Activated T-cell treated with anti-CD3 and anti-CD28 coated beads for 48 hours (primary cell): ENCODE measurements at regions not wholly inside any gene's neighbourhood (a gene's known extent, or its start where the extent isn't known, plus 50 kb on each side); places are given as distances from the start of the nearest gene placed in this dataset.
"Not testable (repeated sequence)": the region's sequence is repeated elsewhere in the genome, so short reads cannot be mapped to it uniquely, and the experiment has no call there.

Experiments
- DNase-seq: peaks from one replicate; pipeline ENCODE4 v3.0.0-alpha.2; 2020; ENCODE audit warnings: low read depth

DNA sequence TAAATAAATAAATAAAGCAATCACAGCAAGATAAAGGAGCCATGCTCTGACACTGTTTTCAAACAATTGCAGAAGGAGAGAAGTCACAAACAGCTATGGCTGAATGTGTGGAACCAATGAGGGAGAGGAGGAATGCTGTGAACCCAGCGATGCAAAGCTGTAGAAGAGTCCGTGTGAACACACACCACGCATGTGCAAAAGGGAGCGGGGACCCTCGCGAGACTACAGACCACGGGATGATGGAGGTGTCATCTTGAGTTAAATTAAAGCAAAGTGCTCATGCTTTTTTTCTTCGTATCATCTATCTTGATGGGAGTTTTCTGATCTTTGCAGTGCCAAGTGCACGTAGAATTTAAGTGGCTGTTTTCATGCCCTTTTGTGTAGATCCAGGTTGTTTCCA lies 123.8 kb upstream of the CDH5 start:
- DNase-seq = no peak

DNA sequence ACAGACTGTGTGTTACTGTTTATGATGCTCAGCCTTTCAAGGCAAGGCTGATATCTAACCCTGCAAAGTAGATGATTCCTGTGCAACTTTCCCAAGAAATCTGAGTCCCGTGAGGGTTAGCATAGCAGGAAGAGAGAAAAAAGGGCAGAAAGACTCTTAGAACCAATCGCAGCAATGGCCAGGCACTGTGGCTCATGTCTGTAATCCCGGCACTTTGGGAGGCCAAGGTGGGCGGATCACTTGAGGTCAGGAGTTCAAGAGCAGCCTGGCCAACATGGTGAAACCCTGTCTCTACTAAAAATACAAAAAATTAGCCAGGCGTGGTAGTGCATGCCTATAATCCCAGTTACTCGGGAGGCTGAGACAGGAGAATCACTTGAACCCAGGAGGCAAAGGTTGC lies 124.3 kb upstream of the CDH5 start:
- DNase-seq = not testable (repeated sequence)

- no peak for DNase-seq
Observed at GRCh38 chr16:66240631-66241395, 125.7 kb upstream of the CDH5 start.

GRCh38 chr16:66240088-66240487 lies 126.4 kb upstream of the CDH5 start:
- DNase-seq = no peak

- no peak for DNase-seq
Observed at GRCh38 chr16:66238696-66239095, 127.8 kb upstream of the CDH5 start.

- DNase-seq = no peak
Observed at GRCh38 chr16:66236301-66236700, 130.2 kb upstream of the CDH5 start.

DNA sequence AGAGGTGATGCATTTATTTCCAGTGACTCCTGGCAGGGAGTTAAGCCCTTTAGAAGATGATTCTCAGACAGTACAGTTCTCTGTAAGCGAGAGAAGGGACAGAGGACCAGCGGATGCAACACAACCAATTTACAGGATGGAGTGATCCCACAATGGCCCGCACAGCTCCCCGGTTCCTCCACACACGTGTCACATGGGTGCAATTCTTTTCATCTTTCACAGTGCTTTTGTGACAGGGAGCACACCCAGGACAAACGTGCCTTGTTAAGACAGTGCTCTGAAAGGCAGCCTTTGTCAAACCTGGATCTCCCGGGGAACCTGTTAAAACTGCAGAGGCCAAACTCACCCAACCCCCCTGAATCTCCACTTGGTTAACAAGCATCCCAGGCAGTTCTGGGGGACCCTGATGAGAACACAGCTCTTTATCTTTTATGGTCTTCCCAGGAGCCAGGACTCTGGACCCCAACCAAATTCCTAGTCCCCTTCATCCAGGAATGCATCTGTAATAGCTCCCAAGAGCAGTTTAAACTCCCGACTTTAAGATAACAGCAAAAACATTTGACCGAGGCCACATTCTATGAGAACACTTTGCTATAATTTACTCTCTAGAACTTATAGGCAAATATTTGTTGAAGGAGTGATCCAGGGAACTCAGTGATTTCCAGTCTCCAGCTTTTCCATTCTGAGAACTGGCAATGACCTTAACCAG lies 134.9 kb upstream of the CDH5 start:
- no peak for DNase-seq

GRCh38 chr16:66229651-66230050 lies 136.8 kb upstream of the CDH5 start:
- DNase-seq = no peak

DNA sequence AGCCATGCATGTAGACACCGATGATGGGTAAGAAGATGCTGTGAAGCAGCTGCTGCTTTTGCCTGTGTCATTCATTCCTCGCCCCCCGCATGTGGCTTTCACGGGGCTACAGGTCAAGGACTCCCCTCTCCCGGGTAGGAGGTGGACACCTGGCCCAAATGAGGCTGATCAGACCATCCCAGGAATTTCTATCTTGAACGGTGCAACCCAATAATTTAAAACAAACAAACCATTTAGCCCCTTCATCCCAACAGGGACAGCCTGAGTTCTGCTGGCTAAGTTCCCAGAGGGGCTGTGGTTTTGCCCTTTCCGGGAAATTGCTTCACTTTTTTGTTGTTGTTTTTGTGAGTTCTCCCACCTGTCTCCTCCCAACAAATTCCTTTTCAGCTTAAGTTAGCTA lies 137.7 kb upstream of the CDH5 start:
- DNase-seq = no peak

GRCh38 chr16:66227766-66228530 lies 138.5 kb upstream of the CDH5 start:
- DNase-seq = no peak

DNA sequence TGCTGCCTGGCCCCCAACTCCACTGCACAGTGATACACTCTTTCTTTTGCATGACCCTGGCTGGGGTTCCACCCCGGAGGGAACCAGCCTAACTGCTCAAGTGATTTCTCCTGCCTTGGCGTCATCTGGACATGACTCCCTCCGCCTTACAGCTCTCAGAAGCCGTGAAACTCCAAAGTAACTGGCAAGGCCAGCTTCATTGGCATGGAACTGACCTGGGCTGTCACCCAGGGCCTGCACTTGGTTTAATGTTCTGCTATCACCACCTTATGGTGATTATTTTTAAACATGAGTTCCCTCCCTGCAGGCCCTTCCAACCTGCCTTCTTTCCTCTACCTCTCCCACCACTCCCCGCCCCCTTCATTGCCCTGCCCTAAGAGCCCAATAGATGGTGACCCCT lies 139.7 kb upstream of the CDH5 start:
- DNase-seq = no peak

- no peak for DNase-seq
Observed at GRCh38 chr16:66225696-66226095, 140.8 kb upstream of the CDH5 start.

- no peak for DNase-seq
Observed at GRCh38 chr16:66224626-66225025, 141.9 kb upstream of the CDH5 start.

DNA sequence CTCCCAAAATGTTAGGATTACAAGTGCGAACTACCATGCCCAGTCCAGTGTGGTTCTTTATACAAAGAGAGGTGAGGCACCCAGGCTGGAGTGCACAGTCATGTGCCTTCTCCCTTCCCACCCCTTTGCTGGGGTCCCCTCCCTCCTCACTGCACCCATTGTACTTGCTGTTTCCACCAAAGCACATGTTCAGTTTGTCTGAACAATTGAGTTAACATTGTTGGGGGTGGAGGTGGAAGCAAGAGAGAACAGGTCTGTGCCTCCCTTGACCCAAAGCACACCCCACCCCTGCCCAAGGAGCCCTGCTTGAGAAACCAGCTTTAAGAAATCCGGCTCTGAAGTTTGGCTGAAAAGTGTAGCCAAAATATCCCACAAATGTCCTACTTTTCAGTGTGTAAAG lies 142.3 kb upstream of the CDH5 start:
- DNase-seq = no peak

- no peak for DNase-seq
Observed at GRCh38 chr16:66223176-66223780, 143.2 kb upstream of the CDH5 start.

GRCh38 chr16:66222756-66223155 lies 143.7 kb upstream of the CDH5 start:
- no peak for DNase-seq

GRCh38 chr16:66220702-66221101 lies 145.8 kb upstream of the CDH5 start:
- DNase-seq = no peak

DNA sequence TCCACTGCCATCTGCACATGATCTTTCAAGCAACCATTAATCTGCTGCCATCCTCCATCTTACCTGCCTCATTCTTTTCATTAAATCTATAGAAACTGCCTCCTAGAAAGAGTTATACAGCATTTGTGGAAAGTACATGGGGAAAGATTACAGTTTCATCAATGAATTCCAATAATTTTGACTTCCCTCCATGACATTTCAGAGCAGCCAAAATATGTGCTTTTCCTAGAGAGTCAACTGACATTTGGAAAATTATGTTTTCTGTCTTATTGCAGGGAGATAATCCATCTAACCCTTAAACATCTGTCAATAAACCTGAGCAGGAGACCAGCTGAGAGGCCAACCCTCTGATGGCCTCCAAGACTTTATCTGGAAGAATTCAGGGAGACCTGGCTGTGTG lies 147.0 kb upstream of the CDH5 start:
- DNase-seq = no peak

GRCh38 chr16:66212428-66212827 lies 154.1 kb upstream of the CDH5 start:
- no peak for DNase-seq

DNA sequence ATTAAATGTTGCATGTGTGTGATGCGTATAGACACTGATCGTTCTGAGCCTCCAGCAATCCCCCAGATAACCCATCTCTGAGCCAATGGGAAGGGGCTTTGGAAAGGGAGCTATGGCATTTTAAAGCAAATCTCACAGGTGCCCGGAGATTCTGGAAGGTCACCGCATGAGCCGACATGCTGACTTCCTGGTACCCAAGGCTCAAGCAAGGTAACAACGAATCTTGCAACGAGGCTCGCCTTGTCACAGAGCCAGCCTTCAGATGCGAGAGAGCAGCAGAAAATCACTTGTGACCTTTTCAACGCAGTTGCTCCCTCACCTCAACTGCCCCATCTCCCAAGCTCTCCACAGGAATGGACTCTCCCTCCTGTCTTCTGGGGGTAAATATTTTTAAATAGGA lies 154.8 kb upstream of the CDH5 start:
- DNase-seq = no peak

DNA sequence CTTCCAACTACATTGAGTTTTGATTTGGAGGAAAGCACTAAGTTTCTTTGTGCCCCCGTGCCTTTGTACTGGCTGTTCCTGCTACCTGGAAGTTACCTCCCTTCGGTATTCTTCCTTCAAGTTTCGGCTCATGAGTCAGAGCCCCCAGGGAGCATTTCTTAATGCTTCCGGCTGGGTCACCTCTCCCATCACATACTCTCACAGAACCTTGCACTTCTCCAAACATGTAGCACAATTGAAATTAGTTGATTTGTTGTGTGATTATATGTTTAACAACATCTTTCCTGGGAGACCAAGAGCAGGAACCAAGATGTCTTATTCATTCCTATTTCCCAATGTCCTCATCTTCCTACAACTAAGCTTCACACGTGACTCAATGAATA lies 158.6 kb upstream of the CDH5 start:
- DNase-seq = no peak

- no peak for DNase-seq
Observed at GRCh38 chr16:66207139-66207882, 159.2 kb upstream of the CDH5 start.
